Vagina (tissue), 2 donors: ENCODE measurements at regions not wholly inside any gene's neighbourhood (a gene's known extent, or its start where the extent isn't known, plus 50 kb on each side); places are given as distances from the start of the nearest gene placed in this dataset.

Source experiments
- POLR2A ChIP-seq, 2 donors: fragments of 450-650 bp; IDR thresholded peaks; one replicate each; pipeline ENCODE4 v1.6.1; 2017; ENCODE audit warnings: antibody characterized with exemption in 2 of 2, mild to moderate bottlenecking in 2 of 2, moderate library complexity in 2 of 2
- POLR2AphosphoS5 ChIP-seq, 2 donors: sonication (generic); formaldehyde crosslinking; IDR thresholded peaks; one replicate each; pipeline ENCODE4 v1.9.0; 2017; ENCODE audit warnings: antibody characterized with exemption in 2 of 2, mild to moderate bottlenecking in 2 of 2, low read depth in 1 of 2; ENCODE audit not compliant: insufficient read depth in 1 of 2
- TF ChIP-seq, protein P1 (sequence below), 3 experiments: fragments of 450-650 bp in 2 of 3; fragments of 200-600 bp in 1 of 3; sonication (generic) in 1 of 3; IDR thresholded peaks; one replicate each; pipeline ENCODE4 v1.5.1; 2017 to 2019; ENCODE audit warnings: antibody characterized with exemption in 3 of 3, mild to moderate bottlenecking in 2 of 3, moderate library complexity in 2 of 3

DNA sequence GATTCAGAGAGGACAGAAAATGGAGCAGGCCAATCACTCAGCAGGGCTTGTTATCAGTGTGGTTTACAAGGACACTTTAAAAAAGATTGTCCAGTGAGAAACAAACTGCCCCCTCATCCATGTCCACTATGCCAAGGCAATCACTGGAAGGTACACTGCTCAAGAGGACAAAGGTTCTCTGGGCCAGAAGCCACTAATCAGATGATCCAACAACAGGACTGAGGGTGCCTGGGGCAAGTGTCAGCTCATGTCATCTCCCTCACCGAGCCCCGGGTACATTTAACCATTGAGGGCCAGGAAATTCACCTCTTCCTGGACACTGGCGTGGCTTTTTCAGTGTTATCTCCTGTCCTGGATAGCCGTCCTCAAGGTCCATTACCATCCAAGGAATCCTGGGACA, 513.7 kb upstream of the EPHA6 start:
- TF ChIP-seq, protein P1, sequence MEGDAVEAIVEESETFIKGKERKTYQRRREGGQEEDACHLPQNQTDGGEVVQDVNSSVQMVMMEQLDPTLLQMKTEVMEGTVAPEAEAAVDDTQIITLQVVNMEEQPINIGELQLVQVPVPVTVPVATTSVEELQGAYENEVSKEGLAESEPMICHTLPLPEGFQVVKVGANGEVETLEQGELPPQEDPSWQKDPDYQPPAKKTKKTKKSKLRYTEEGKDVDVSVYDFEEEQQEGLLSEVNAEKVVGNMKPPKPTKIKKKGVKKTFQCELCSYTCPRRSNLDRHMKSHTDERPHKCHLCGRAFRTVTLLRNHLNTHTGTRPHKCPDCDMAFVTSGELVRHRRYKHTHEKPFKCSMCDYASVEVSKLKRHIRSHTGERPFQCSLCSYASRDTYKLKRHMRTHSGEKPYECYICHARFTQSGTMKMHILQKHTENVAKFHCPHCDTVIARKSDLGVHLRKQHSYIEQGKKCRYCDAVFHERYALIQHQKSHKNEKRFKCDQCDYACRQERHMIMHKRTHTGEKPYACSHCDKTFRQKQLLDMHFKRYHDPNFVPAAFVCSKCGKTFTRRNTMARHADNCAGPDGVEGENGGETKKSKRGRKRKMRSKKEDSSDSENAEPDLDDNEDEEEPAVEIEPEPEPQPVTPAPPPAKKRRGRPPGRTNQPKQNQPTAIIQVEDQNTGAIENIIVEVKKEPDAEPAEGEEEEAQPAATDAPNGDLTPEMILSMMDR (IDR thresholded peaks at IDR 0.05) = no peak
- no peak for TF ChIP-seq POLR2A (IDR thresholded peaks at IDR 0.05)
- no peak for TF ChIP-seq POLR2AphosphoS5 (IDR thresholded peaks at IDR 0.05; ENCODE audit: insufficient read depth in 1 of 2, low read depth in 1 of 2)
